GM21723 (cell line): ENCODE measurements at regions not wholly inside any gene's neighbourhood (a gene's known extent, or its start where the extent isn't known, plus 50 kb on each side); places are given as distances from the start of the nearest gene placed in this dataset.
A peak's percentile ranks its signal among the peaks of the same experiment; 100 is the strongest.

Experiments
- ATAC-seq: cut with Tn5 transposase; IDR thresholded peaks from one replicate; pipeline ENCODE4 v1.9.1; 2021; ENCODE audit warnings: mild to moderate bottlenecking, moderate library complexity; ENCODE audit not compliant: unreplicated experiment

DNA sequence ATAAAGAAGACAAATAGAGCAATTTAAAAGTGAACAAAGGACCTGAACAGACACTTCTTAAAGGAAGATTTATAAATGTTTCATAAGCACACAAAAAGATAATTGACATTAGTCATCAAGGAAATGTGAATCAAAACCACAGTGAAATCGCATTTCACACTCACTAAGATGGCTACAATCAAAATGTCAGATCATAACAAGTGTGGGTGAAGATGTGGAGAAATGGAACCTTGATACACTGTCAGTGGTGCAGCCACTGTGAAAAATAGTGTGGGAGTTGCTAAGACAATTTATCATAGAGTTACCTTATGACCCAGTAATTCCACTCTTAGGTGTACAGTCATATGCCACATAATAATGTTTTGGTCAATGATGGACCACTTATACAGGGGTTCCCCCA lies 54.5 kb upstream of the HTR4 start:
- ATAC-seq: no peak

DNA sequence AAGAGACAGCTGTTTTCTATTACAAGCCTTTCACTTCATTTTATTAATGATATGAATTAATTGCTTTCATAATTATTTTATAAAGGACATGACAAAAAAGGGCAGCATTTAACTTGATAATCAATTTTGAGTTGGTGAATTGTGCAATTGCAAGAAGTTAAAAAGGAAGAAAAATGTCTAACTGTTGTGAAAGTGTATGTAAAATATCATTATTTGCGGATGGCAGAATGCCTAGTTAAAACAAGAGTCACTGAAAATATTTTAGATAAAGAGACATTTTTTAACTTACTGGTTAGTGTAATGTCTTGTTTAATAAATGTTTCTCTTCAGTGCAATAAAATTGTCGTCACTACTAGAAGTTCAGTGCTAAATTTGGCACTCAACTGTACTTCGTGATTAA lies 57.6 kb upstream of the HTR4 start:
- no peak for ATAC-seq

DNA sequence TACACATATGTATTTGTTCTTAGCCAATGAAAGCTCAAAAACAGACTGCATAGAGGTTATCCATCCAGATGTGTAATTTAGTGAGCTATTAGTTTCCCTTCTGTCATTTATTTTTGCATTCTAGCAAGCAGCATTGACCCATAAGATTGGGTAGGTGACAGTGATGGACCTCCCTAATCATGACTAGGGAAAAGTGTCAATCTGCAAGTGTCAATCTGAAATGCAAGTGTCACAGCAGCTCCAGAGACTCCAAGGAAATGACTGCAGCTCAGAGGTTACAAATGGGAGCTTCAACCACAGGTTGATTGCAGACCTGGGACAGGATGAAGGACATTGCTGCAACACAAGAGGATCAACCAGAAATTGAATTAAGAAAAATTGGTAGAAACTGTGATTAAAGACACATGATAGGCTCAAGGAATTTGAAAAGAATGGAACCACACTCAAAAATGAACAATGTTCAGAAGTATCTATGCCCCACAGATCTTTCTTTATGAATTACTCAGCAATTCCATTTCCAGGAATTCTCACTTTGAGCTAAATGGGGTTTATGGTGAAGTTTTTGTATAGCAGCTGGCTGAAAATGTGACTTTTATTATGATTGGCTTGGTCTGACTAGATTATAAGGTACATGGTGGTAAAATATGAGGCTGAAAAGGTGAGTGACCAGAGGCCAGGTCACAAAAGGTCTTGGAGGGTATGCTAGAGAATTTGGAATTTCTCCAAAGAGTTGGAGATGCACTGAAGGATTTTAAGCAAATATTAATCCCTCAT lies 59.6 kb upstream of the HTR4 start:
- ATAC-seq: no peak

DNA sequence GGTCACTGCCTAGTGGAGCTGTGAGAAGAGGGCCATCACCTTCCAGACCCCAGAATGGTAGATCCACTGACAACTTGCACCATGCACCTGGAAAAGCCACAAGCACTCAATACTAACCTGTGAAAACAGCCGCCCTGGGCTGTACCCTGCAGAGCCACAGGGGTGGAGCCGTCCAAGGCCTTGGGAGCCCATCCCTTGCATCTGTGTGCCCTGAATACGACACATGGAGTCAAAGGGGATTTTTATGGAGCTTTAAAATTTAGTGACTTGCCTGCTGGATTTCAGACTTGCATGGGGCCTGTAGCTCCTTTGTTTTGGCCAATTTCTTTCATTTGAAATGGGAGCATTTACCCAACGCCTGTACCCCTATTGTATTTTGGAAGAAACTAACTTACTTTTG lies 62.4 kb upstream of the HTR4 start:
- ATAC-seq: no peak

DNA sequence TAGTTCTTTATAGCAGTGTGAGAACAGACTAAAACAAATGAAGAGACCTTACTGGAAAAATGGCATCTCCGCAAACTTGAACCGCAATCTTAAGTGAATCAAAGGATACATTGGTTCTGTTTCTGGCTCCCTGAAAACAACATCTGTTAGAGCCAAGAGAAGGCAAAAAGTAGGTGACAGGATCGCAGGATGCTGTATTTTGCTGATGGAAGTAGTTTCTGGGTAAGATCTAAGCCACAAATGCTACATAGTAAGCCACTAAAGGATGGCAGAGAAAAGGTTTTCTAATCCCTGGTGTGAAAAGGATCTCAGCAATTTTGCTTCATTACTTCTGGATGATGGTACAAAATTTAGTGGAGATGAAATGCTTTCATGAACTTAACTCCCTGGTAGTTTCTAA lies 63.3 kb upstream of the HTR4 start:
- no peak for ATAC-seq

DNA sequence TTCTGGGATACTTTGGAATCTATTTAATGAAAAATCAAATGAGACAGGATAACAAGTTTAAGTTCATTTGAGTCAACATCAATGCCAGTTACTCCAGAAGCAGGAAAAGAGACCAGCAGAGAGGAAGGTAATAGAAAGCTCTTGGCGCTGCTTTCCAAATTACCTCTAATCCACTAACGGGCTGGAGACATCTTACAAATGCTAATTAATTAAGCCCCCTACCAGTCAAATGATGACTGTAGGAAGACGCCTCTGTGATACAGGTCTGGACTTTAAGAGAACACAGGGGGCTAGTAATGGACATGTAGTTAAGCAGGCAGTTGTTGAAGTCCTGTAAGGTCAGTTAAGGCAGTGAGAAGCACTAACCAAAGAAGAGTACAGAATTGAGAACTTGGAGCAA lies 65.3 kb upstream of the HTR4 start:
- no peak for ATAC-seq

DNA sequence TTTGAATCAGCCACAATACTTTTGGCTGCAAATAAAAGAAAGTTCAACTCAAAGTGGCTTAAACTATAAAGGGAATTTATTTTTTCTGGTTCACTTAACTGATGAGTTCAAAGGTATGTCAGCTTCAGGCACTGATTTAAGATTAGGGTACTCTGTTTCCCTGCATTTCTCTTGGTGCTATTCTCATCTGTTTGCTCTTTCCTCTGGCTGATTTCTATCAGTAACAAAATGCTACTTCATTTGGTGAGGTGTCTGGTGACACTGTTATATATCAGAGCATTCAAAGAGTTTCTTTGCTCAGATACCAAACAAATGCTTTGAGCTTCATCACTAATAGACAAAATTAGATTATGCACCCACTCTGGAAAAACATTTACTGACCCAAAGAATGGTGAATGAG lies 65.9 kb upstream of the HTR4 start:
- ATAC-seq: no peak

DNA sequence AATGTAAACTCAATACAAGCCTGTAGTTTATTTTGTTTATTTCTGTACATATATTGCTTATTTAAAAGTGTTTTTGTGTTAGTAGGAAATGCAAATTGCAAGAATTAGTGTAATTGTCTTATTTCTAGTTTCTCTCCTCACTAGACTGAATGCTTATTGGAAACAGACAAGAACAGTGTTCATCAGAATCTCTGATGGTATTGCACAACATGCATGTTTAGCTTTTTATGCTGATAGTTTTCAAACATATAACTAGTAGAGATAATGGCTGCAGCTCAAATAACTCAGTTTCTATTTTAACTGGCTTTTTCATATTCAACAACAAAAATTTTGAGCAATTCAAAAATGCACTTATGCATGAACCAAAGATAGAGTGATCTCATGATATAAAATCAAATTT lies 68.8 kb upstream of the HTR4 start:
- ATAC-seq: no peak

DNA sequence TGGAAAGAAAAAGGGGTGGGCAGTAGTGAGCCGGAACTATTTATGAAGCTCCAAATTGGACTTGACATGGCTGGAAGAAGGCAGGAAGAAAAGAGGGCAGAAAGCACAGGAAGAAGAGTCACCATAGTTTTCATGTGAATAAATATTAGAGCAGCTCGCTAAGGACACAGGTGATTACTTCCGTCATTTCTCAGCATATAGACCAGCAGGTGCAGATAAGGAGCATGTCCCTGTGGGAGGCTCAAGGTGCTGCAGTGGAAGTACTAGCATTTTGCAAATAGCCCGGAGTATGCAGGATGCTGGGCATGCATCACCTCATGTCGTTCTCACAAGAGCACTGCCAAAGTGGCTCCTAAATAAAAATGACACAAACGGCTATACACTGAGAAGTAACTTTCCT lies 71.3 kb upstream of the HTR4 start:
- ATAC-seq: no peak

DNA sequence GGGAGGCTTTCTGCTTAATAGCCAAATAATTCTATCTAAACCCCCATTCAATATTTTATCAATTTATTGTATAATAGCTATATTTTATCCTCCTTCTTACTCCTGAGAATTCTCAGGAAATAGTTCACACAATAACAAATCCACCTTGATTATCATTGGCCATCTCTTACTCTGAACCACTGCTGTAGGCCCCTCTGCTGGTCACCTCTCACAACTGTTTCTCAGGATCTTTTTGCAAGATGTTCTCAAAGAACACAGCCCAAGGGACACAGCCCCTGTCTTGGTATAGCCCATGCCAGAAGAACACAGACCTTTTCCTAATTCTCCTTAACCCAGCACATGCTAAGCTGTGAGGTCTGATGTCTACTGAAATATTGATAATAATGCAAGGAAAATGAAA lies 74.9 kb upstream of the HTR4 start:
- ATAC-seq: no peak

DNA sequence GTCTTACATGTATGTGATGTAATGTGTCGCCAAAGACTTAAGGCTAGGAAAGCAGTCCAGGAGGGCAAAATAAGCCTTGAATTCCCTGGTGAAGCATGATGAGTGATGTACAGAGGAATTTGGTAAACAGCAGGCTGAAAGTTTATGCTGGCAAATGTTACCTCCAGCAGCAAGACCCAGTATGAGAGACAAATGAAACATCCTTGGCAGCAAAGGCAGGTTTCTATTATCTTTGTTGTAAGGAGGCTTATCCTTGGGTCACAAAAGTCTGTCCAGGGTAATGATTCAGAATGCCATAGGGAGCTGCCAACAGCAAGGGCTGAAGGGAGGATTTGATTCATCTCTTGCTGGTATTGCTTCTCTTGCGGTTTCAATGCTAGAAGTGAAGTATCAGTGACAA lies 75.9 kb upstream of the HTR4 start:
- no peak for ATAC-seq

DNA sequence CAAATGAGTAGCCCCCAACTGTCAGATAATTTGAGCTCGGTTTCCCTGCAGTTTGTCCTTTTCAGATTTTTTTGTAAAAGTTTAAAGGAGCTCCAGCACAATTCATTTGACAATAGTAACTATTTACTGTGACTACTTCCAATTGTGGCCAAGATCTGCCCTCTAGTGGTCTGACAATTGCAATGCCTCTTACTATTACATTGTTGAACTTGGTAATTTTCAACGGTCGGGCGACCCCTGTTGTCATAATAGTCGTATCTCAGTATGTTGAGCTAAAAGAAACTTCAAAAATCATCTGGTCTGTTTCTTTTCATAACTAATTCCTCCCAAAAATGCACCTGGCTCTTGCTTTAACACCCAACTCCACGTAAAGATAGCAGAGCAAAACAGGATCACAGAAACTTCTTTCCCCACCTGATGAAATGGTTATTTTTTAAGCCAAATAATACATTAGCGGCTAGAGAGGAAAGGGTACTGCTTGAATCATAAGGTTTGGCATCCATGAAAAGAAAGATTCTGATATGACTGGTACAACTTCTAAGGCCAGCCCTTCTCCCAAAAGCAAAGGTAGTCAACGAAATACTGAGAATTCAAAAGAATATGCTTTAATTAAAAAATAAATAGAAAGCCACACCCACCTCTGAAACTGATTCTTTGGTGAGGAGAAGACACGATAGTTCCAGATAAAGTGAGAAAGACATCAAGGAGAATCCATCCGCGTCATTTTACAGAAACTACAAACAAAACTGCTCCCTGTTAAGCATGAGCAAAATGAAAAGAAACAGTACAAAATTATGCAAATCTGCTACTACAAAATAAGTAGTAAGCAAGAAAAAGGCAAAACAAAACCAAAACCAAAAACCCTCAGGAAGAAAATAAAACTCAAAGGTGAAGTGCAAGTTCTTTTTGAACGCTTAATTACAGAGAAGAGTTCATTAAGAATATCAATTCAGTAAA lies 76.9 kb upstream of the HTR4 start:
- ATAC-seq: peak; percentile 93

DNA sequence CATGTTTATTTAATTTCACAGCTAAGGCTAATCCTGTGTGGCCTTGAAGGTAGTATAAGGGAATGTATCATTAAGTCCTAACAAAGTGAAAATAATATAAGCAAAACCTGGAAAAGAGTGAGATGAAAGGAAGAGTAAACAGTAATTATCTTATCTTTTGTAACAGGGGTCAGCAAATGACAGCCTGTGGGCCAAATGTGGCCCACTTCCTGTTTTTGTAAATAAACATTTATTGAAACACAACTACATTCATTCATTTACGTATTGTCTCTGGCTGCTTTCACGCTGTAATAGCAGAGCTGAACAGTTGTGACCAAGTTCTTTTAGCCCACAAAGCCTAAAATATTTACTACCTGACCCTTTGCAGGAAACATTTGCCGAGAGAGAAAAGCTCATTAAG lies 78.4 kb upstream of the HTR4 start:
- no peak for ATAC-seq

DNA sequence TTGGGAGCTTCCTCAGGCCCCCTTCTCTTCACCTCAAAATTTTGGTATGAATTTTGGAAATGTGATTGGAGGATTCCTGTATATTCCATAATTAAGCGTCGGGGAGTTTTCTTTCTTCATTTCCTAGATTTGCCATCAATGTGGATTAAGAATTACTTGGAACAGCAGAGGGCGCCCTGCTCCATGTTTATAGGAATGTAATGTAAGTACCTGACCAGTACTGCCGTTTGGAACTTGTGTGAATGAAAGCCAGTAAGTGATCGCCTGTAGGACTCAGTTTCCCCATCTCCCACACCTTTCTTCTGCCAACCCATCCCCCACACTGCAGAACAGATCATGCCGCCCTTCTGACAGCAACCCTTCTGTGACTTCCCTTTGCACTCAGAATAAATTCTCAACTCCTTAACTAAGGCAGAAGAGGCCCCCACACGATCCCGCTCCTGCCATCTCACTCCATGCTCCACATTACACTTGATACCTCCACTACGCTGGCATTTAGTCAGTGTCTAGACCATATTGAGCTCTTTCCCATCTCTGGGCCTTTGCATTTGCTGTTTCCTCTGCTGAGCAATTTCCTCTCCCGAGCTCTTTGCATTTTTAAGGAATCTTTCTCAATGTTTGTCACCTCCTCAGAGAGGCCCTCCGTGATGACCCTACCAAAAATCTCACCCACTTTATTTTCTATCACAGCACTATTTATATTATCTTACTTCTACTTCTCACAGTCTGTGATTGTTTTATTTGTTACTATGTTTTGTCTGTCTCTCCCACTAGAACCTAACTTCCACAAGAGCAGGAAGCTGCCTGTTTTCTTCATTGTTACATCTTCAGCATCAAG lies 79.5 kb upstream of the HTR4 start:
- no peak for ATAC-seq

DNA sequence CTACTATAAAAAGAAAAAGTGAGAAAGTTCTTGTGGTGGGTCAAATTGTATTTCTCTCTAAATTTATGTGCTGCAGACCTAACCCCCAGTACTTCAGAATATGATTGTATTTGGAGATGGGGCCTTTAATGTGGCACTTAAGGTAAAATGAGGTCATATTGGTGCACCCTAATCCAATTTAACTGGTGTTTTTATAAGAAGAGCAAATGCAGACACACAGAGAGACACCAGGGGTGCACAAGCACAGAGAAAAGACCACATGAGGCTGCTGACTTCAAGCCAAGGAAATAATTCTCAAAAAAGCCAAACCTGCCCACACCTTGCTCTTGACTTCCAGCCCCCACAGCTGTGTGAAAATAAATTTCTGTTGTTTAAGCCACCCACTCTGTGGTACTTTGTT lies 80.2 kb upstream of the HTR4 start:
- no peak for ATAC-seq

DNA sequence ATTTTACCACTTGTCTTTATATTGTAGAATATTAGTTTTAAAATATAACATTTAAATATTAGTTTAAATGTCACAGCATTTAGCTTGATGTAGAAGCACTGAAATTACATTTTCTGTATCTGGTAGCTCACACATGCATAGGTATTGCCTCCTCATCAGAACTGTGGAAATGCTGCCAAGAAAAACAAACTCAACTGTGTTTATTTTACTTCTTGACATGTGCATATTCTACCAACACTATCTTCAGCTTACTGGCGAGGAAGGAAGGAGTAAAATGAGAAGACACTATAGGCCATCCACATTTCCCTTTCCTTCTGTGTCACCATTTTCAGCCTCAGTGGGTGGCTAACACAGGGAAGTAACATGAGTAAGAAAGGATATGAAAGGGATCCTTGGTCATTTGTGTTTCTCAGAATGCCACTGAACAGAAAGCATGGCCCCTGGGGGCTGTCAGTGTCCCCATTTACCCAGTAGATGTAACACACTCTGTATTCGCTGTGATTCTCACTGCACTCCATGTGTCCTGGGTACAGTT lies 81.0 kb upstream of the HTR4 start:
- ATAC-seq: no peak

DNA sequence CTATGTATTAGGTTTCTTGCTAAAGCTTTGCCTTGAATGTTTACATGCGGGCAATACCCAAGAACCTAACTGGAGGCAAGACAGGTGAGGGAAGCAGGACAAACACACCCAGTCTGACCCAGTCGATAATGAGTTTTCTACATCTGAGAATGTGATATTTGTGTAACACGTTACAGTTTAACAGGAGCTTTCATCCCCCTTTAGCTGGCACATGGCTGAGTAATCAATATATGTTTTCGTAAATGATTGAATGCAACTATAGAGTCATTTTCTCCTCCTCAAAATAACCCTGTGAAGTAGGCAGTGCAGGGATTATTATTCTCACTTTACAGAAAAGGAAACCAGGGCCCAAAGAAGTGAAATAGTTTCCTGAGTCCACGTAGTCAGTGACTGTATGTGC lies 84.7 kb upstream of the HTR4 start:
- ATAC-seq: no peak

DNA sequence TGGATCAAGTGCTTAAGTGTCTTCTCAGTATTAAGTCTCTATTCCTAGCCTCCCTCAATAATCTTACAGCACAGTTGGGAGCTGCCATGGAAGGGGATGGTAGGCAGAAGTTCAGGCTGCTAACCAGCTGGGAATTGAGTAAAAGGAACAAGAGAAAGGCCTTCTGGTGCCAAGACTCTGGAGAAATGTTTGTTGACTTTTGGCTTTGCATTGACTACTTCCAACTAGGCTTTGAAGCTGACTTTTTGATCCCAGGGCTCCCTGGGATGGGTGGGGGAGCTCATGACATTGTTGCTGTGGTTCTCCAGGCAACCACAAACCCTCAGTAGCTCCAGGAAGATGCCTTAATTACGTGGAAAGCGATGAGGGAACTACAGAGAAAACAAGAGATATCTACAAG lies 85.2 kb upstream of the HTR4 start:
- ATAC-seq: no peak

DNA sequence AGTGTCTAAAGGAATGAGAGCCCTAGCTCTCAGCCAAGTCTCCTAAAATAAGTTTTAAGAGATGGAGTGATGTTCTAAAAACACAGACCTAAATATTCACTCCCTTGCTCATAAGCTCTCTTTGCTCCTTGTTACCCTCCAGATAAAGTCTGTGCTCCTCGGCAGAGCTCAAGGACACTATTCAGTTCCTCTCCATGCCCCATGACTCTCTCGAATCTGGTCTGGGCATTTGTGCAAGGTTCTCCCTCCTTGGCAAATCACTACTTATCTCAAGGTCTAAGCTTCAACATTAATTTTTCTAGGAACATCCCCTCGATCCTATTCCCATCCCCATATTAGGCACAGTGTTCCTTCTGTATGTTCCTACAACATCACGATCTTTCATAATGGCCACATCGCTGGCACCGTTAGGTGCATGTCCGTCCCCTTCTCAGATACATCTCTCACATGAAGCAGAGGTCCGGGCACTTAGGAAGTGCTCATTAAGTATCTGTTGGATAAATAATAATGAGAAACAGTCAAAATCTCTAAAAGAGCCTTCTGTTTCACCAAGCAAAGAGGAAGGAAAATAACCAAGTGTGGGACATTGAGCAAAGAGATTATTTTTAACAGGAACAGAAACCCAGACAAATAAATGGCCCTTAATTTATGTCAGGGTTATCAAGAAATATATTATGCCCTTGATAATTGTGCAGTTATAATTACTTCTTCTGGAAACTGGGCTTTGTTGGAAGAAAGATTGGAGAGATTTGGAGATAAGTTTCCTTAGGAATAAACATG lies 85.9 kb upstream of the HTR4 start:
- ATAC-seq: no peak

DNA sequence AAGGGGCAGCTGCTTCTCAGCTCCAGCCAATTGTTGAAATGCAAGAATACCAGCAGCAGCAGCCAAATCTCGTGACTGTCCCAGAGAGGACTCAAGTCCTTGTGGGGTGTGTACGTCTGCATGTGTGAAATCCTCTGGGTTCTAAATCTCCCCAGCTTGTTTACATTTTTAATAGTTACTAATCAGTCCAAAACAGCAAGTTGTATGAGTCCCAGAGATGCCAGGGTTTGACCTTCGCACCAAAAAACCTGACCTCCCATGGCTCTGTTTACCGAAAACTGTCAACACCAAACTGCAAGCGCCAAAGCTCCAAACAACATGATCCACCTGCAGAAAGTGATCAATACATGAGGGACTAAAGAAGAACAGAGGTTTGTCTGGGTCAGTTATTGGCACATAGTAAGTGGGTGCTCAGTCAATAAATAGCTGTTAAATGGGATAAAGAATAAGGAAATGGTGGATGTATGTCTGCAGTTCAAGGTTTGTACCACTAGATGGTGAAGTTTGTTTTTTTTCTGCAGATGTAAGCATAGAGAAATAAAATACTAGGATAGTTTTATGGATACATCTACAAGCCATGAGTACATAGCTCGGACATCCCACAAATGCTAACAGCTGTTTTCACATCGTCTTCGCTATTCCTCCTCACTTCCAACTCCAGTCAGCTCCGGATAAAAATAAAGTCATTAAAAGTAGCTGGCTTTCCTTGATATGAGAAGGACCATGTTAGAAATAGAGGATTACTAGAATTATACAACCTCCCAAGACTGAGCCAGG lies 85.3 kb upstream of the ADRB2 start:
- peak; percentile 70 for ATAC-seq
